ENCODE measurements at regions not wholly inside any gene's neighbourhood (a gene's known extent, or its start where the extent isn't known, plus 50 kb on each side); places are given as distances from the start of the nearest gene placed in this dataset.
"Not testable (repeated sequence)": the region's sequence is repeated elsewhere in the genome, so short reads cannot be mapped to it uniquely, and the experiment has no call there.

GRCh38 chr5:138702166-138703077 is 50.8 kb upstream of the CTNNA1 start:
- Mint-ChIP-seq H3K4me3 (no peak overlapping the region), H3K36me3 (ENCODE audit: low read depth) (no peaks in the 10 kb centered on the region), H3K9me3 (no peaks in the 10 kb centered on the region), H3K27ac (no peak overlapping the region), H3K4me1 (ENCODE audit: low read depth) (no peaks in the 10 kb centered on the region), H3K27me3 (peaks cover 77% of the 10 kb centered on the region)

GRCh38 chr5:138701678-138702077 is 51.5 kb upstream of the CTNNA1 start:
- peaks cover 73% of the 10 kb centered on the region for H3K27me3 Mint-ChIP-seq
- no peaks in the 10 kb centered on the region for H3K9me3 Mint-ChIP-seq
- H3K4me3 Mint-ChIP-seq, result no peak overlapping the region
- no peak overlapping the region for H3K27ac Mint-ChIP-seq
- no peaks in the 10 kb centered on the region for H3K36me3 Mint-ChIP-seq (ENCODE audit: low read depth)
- no peaks in the 10 kb centered on the region for H3K4me1 Mint-ChIP-seq (ENCODE audit: low read depth)

- H3K9me3 Mint-ChIP-seq, result no peaks in the 10 kb centered on the region
- H3K27ac Mint-ChIP-seq, result no peak overlapping the region
- no peaks in the 10 kb centered on the region for H3K36me3 Mint-ChIP-seq (ENCODE audit: low read depth)
- H3K4me1 Mint-ChIP-seq (ENCODE audit: low read depth), result no peaks in the 10 kb centered on the region
- H3K4me3 Mint-ChIP-seq, result no peak overlapping the region
- peaks cover 65% of the 10 kb centered on the region for H3K27me3 Mint-ChIP-seq
Observed at GRCh38 chr5:138700581-138701362, 52.5 kb upstream of the CTNNA1 start.

GRCh38 chr5:138699482-138699881 is 53.7 kb upstream of the CTNNA1 start:
- Mint-ChIP-seq H3K4me3 (no peak overlapping the region), H3K27ac (no peak overlapping the region), H3K27me3 (peaks cover 62% of the 10 kb centered on the region), H3K4me1 (ENCODE audit: low read depth) (no peaks in the 10 kb centered on the region), H3K9me3 (no peaks in the 10 kb centered on the region), H3K36me3 (ENCODE audit: low read depth) (no peaks in the 10 kb centered on the region)

GRCh38 chr5:138698713-138699112 is 54.5 kb upstream of the CTNNA1 start:
- H3K36me3 Mint-ChIP-seq (ENCODE audit: low read depth), result no peaks in the 10 kb centered on the region
- H3K27ac Mint-ChIP-seq, result no peak overlapping the region
- peaks cover 70% of the 10 kb centered on the region for H3K27me3 Mint-ChIP-seq
- no peaks in the 10 kb centered on the region for H3K4me1 Mint-ChIP-seq (ENCODE audit: low read depth)
- H3K9me3 Mint-ChIP-seq, result no peaks in the 10 kb centered on the region
- H3K4me3 Mint-ChIP-seq, result no peak overlapping the region

- no peaks in the 10 kb centered on the region for H3K9me3 Mint-ChIP-seq
- H3K27me3 Mint-ChIP-seq, result peaks cover 69% of the 10 kb centered on the region
- H3K27ac Mint-ChIP-seq, result no peak overlapping the region
- H3K4me3 Mint-ChIP-seq, result no peak overlapping the region
- no peaks in the 10 kb centered on the region for H3K4me1 Mint-ChIP-seq (ENCODE audit: low read depth)
- no peaks in the 10 kb centered on the region for H3K36me3 Mint-ChIP-seq (ENCODE audit: low read depth)
Observed at GRCh38 chr5:138697720-138698360, 55.4 kb upstream of the CTNNA1 start.

- H3K27me3 Mint-ChIP-seq, result peaks cover 72% of the 10 kb centered on the region
- H3K4me3 Mint-ChIP-seq, result no peak overlapping the region
- no peak overlapping the region for H3K27ac Mint-ChIP-seq
- H3K36me3 Mint-ChIP-seq (ENCODE audit: low read depth), result no peaks in the 10 kb centered on the region
- H3K4me1 Mint-ChIP-seq (ENCODE audit: low read depth), result no peaks in the 10 kb centered on the region
- H3K9me3 Mint-ChIP-seq, result no peaks in the 10 kb centered on the region
Observed at GRCh38 chr5:138696501-138696900, 56.7 kb upstream of the CTNNA1 start.

GRCh38 chr5:138695781-138696180 is 57.4 kb upstream of the CTNNA1 start:
- Mint-ChIP-seq H3K27ac (no peak overlapping the region), H3K4me1 (ENCODE audit: low read depth) (no peaks in the 10 kb centered on the region), H3K9me3 (no peaks in the 10 kb centered on the region), H3K36me3 (ENCODE audit: low read depth) (no peaks in the 10 kb centered on the region), H3K27me3 (peaks cover 70% of the 10 kb centered on the region), H3K4me3 (no peak overlapping the region)

- no peak overlapping the region for H3K27ac Mint-ChIP-seq
- no peak overlapping the region for H3K4me3 Mint-ChIP-seq
- peaks cover 62% of the 10 kb centered on the region for H3K27me3 Mint-ChIP-seq
- no peaks in the 10 kb centered on the region for H3K36me3 Mint-ChIP-seq (ENCODE audit: low read depth)
- no peaks in the 10 kb centered on the region for H3K4me1 Mint-ChIP-seq (ENCODE audit: low read depth)
- H3K9me3 Mint-ChIP-seq, result peaks cover 4% of the 10 kb centered on the region
Observed at GRCh38 chr5:138694146-138694545, 59.1 kb upstream of the CTNNA1 start.

GRCh38 chr5:138692370-138692769 is 60.9 kb upstream of the CTNNA1 start:
- H3K27me3 Mint-ChIP-seq, result peaks cover 62% of the 10 kb centered on the region
- H3K4me3 Mint-ChIP-seq, result no peak overlapping the region
- no peak overlapping the region for H3K27ac Mint-ChIP-seq
- H3K4me1 Mint-ChIP-seq (ENCODE audit: low read depth), result no peaks in the 10 kb centered on the region
- H3K36me3 Mint-ChIP-seq (ENCODE audit: low read depth), result no peaks in the 10 kb centered on the region
- H3K9me3 Mint-ChIP-seq, result peaks cover 4% of the 10 kb centered on the region

GRCh38 chr5:138686668-138687067 is 66.6 kb upstream of the CTNNA1 start:
- no peak overlapping the region for H3K27ac Mint-ChIP-seq
- H3K27me3 Mint-ChIP-seq, result peaks cover 65% of the 10 kb centered on the region
- H3K9me3 Mint-ChIP-seq, result peaks cover 14% of the 10 kb centered on the region
- no peaks in the 10 kb centered on the region for H3K36me3 Mint-ChIP-seq (ENCODE audit: low read depth)
- no peaks in the 10 kb centered on the region for H3K4me1 Mint-ChIP-seq (ENCODE audit: low read depth)
- no peak overlapping the region for H3K4me3 Mint-ChIP-seq

- H3K27me3 Mint-ChIP-seq, result peaks cover 62% of the 10 kb centered on the region
- H3K4me3 Mint-ChIP-seq, result no peak overlapping the region
- no peak overlapping the region for H3K27ac Mint-ChIP-seq
- H3K4me1 Mint-ChIP-seq (ENCODE audit: low read depth), result no peaks in the 10 kb centered on the region
- no peaks in the 10 kb centered on the region for H3K36me3 Mint-ChIP-seq (ENCODE audit: low read depth)
- peaks cover 9% of the 10 kb centered on the region for H3K9me3 Mint-ChIP-seq
Observed at GRCh38 chr5:138685193-138685745, 68.0 kb upstream of the CTNNA1 start.

- H3K27me3 Mint-ChIP-seq, result peaks cover 61% of the 10 kb centered on the region
- not testable (repeated sequence) for H3K4me1 Mint-ChIP-seq (ENCODE audit: low read depth); H3K4me3 Mint-ChIP-seq; H3K9me3 Mint-ChIP-seq; H3K27ac Mint-ChIP-seq; H3K36me3 Mint-ChIP-seq (ENCODE audit: low read depth)
Observed at GRCh38 chr5:138682462-138682861, 70.8 kb upstream of the CTNNA1 start.

GRCh38 chr5:138678826-138679225 is 74.4 kb upstream of the CTNNA1 start:
- H3K4me1 Mint-ChIP-seq (ENCODE audit: low read depth); H3K36me3 Mint-ChIP-seq (ENCODE audit: low read depth); H3K4me3 Mint-ChIP-seq; H3K27ac Mint-ChIP-seq: not testable (repeated sequence)
- H3K9me3 Mint-ChIP-seq, result peaks cover 13% of the 10 kb centered on the region
- peaks cover 56% of the 10 kb centered on the region for H3K27me3 Mint-ChIP-seq

GRCh38 chr5:138677782-138678181 is 75.4 kb upstream of the CTNNA1 start:
- Mint-ChIP-seq H3K9me3 (peaks cover 11% of the 10 kb centered on the region), H3K4me3 (no peak overlapping the region), H3K27me3 (peaks cover 59% of the 10 kb centered on the region), H3K4me1 (ENCODE audit: low read depth) (no peaks in the 10 kb centered on the region), H3K27ac (no peak overlapping the region), H3K36me3 (ENCODE audit: low read depth) (no peaks in the 10 kb centered on the region)

Measured in stimulated activated naive CD8-positive, alpha-beta T cell treated with anti-CD3 and anti-CD28 coated beads, Interleukin-15, Interleukin-2, amounts not matched to agents 100 ng/mL and 50 ng/mL, for 24 hours (primary cell).